ENCODE measurements at regions not wholly inside any gene's neighbourhood (a gene's known extent, or its start where the extent isn't known, plus 50 kb on each side); places are given as distances from the start of the nearest gene placed in this dataset.

- no peak overlapping the region for H3K4me3 Mint-ChIP-seq
- no peaks in the 10 kb centered on the region for H3K9me3 Mint-ChIP-seq
- peaks cover 14% of the 10 kb centered on the region for H3K27me3 Mint-ChIP-seq
- ATAC-seq (replicated peaks), result no peak
- H3K27ac Mint-ChIP-seq, result no peak overlapping the region
- H3K4me1 Mint-ChIP-seq, result no peaks in the 10 kb centered on the region
- H3K36me3 Mint-ChIP-seq (ENCODE audit: low read depth), result no peaks in the 10 kb centered on the region
These were observed 246.5 kb upstream of the TPM1 start for GRCh38 chr15:62795700-62796695.

- Mint-ChIP-seq H3K27ac (no peak overlapping the region), H3K4me3 (no peak overlapping the region), H3K9me3 (no peaks in the 10 kb centered on the region), H3K36me3 (ENCODE audit: low read depth) (no peaks in the 10 kb centered on the region), H3K4me1 (no peaks in the 10 kb centered on the region), H3K27me3 (peaks cover 14% of the 10 kb centered on the region)
- no peak for ATAC-seq (replicated peaks)
These were observed 245.4 kb upstream of the TPM1 start for GRCh38 chr15:62797171-62797570.

- Mint-ChIP-seq H3K36me3 (ENCODE audit: low read depth) (no peaks in the 10 kb centered on the region), H3K9me3 (no peaks in the 10 kb centered on the region), H3K4me3 (no peak overlapping the region), H3K27me3 (peaks cover 12% of the 10 kb centered on the region), H3K27ac (no peak overlapping the region), H3K4me1 (no peaks in the 10 kb centered on the region)
- ATAC-seq (replicated peaks), result no peak
These were observed 244.0 kb upstream of the TPM1 start for GRCh38 chr15:62798536-62798935.

- Mint-ChIP-seq H3K36me3 (ENCODE audit: low read depth) (no peaks in the 10 kb centered on the region), H3K4me3 (no peak overlapping the region), H3K27me3 (peaks cover 10% of the 10 kb centered on the region), H3K4me1 (no peaks in the 10 kb centered on the region), H3K27ac (no peak overlapping the region), H3K9me3 (no peaks in the 10 kb centered on the region)
- no peak for ATAC-seq (replicated peaks)
These were observed 243.5 kb upstream of the TPM1 start for GRCh38 chr15:62799037-62799436.

- no peaks in the 10 kb centered on the region for H3K9me3 Mint-ChIP-seq
- no peak overlapping the region for H3K27ac Mint-ChIP-seq
- no peaks in the 10 kb centered on the region for H3K4me1 Mint-ChIP-seq
These were observed 242.6 kb upstream of the TPM1 start for GRCh38 chr15:62799919-62800318.

GRCh38 chr15:62802612-62803011 is 239.9 kb upstream of the TPM1 start:
- Mint-ChIP-seq H3K4me1 (no peaks in the 10 kb centered on the region), H3K9me3 (no peaks in the 10 kb centered on the region), H3K36me3 (ENCODE audit: low read depth) (no peaks in the 10 kb centered on the region), H3K27ac (no peak overlapping the region), H3K4me3 (no peak overlapping the region), H3K27me3 (no peaks in the 10 kb centered on the region)
- no peak for ATAC-seq (replicated peaks)

More at GRCh38 chr15:62799919-62800318, 242.6 kb upstream of the TPM1 start:
- no peaks in the 10 kb centered on the region for H3K36me3 Mint-ChIP-seq (ENCODE audit: low read depth)
- peaks cover 7% of the 10 kb centered on the region for H3K27me3 Mint-ChIP-seq
- H3K4me3 Mint-ChIP-seq, result no peak overlapping the region
- no peak for ATAC-seq (replicated peaks)

- Mint-ChIP-seq H3K4me3 (no peak overlapping the region), H3K4me1 (no peaks in the 10 kb centered on the region), H3K9me3 (no peaks in the 10 kb centered on the region), H3K27ac (no peak overlapping the region), H3K27me3 (no peaks in the 10 kb centered on the region), H3K36me3 (ENCODE audit: low read depth) (no peaks in the 10 kb centered on the region)
- no peak for ATAC-seq (replicated peaks)
These were observed 238.6 kb upstream of the TPM1 start for GRCh38 chr15:62803856-62804400.

- H3K4me1 Mint-ChIP-seq, result no peaks in the 10 kb centered on the region
- no peak overlapping the region for H3K27ac Mint-ChIP-seq
- H3K9me3 Mint-ChIP-seq, result no peaks in the 10 kb centered on the region
- no peaks in the 10 kb centered on the region for H3K27me3 Mint-ChIP-seq
- H3K36me3 Mint-ChIP-seq (ENCODE audit: low read depth), result no peaks in the 10 kb centered on the region
- no peak for ATAC-seq (replicated peaks)
- no peak overlapping the region for H3K4me3 Mint-ChIP-seq
These were observed 237.0 kb upstream of the TPM1 start for GRCh38 chr15:62805502-62805901.

GRCh38 chr15:62807539-62808130 is 234.9 kb upstream of the TPM1 start:
- H3K4me3 Mint-ChIP-seq, result no peak overlapping the region
- no peaks in the 10 kb centered on the region for H3K27me3 Mint-ChIP-seq
- no peak for ATAC-seq (replicated peaks)
- no peaks in the 10 kb centered on the region for H3K9me3 Mint-ChIP-seq
- H3K27ac Mint-ChIP-seq, result no peak overlapping the region
- no peaks in the 10 kb centered on the region for H3K4me1 Mint-ChIP-seq
- no peaks in the 10 kb centered on the region for H3K36me3 Mint-ChIP-seq (ENCODE audit: low read depth)

- Mint-ChIP-seq H3K27ac (no peak overlapping the region), H3K4me1 (no peaks in the 10 kb centered on the region), H3K9me3 (no peaks in the 10 kb centered on the region), H3K4me3 (no peak overlapping the region), H3K27me3 (no peaks in the 10 kb centered on the region), H3K36me3 (ENCODE audit: low read depth) (no peaks in the 10 kb centered on the region)
- no peak for ATAC-seq (replicated peaks)
These were observed 233.2 kb upstream of the TPM1 start for GRCh38 chr15:62809115-62809967.

GRCh38 chr15:62809968-62810260 is 232.6 kb upstream of the TPM1 start:
- Mint-ChIP-seq H3K4me1 (no peaks in the 10 kb centered on the region), H3K9me3 (no peaks in the 10 kb centered on the region), H3K4me3 (no peak overlapping the region), H3K27me3 (no peaks in the 10 kb centered on the region), H3K36me3 (ENCODE audit: low read depth) (no peaks in the 10 kb centered on the region), H3K27ac (no peak overlapping the region)
- no peak for ATAC-seq (replicated peaks)

- Mint-ChIP-seq H3K27me3 (no peaks in the 10 kb centered on the region), H3K27ac (no peak overlapping the region), H3K4me1 (no peaks in the 10 kb centered on the region), H3K36me3 (ENCODE audit: low read depth) (no peaks in the 10 kb centered on the region), H3K4me3 (no peak overlapping the region), H3K9me3 (no peaks in the 10 kb centered on the region)
- ATAC-seq (replicated peaks), result no peak
These were observed 230.1 kb upstream of the TPM1 start for GRCh38 chr15:62812515-62812835.

- Mint-ChIP-seq H3K27ac (no peak overlapping the region), H3K9me3 (no peaks in the 10 kb centered on the region), H3K36me3 (ENCODE audit: low read depth) (no peaks in the 10 kb centered on the region), H3K27me3 (peaks cover 9% of the 10 kb centered on the region), H3K4me1 (peaks cover 5% of the 10 kb centered on the region), H3K4me3 (no peak overlapping the region)
- no peak for ATAC-seq (replicated peaks)
These were observed 226.0 kb upstream of the TPM1 start for GRCh38 chr15:62816342-62817069.

GRCh38 chr15:62818691-62819090 is 223.9 kb upstream of the TPM1 start:
- H3K4me1 Mint-ChIP-seq, result peaks cover 5% of the 10 kb centered on the region
- no peaks in the 10 kb centered on the region for H3K36me3 Mint-ChIP-seq (ENCODE audit: low read depth)
- no peak for ATAC-seq (replicated peaks)
- H3K27me3 Mint-ChIP-seq, result peaks cover 12% of the 10 kb centered on the region
- no peak overlapping the region for H3K4me3 Mint-ChIP-seq
- no peaks in the 10 kb centered on the region for H3K9me3 Mint-ChIP-seq
- no peak overlapping the region for H3K27ac Mint-ChIP-seq

Data from activated T-helper 17 cell treated with anti-CD3 and anti-CD28 coated beads, Interleukin-2, amount 50 U/mL, for 72 hours (primary cell).